ENCODE measurements at regions not wholly inside any gene's neighbourhood (a gene's known extent, or its start where the extent isn't known, plus 50 kb on each side); places are given as distances from the start of the nearest gene placed in this dataset.

DNA sequence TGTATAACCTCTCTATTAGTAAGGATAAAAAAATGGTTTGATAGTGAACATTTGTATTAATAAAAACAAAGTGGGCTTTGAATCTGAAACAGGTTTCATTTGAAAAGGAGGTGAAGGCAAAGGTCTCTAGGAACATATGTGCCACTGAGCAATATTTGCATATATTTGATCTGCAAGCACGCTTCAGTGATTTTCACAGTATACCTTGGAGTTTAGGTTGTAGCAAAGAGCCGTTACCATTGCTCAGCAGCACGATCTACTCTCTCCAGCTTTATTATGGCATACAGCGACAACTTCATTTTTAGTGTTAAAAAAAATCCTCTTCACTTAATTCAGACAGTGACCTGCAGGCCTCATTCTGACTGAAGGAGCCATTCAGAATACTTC is 75.8 kb upstream of the ZEB2 start:
- no peak for DNase-seq

DNA sequence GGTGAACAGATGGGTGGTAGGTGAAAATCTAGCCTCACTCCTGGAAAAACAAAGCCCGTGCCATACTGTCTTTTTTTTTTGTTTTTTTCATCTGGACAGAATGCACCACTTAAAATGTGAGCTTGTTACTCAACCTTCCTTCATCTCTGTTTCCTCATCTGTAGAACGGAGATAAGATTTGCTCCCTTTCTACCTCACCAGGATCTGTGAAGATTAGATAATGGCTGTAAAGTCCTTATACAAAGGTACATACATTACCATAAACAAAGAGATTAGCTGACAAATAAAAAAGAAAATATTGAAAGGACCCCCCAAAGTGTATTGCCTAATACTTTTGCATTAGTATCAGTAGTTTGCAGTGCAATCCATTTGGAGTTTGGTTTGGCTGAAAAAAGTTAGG is 75.4 kb upstream of the ZEB2 start:
- no peak for DNase-seq

DNA sequence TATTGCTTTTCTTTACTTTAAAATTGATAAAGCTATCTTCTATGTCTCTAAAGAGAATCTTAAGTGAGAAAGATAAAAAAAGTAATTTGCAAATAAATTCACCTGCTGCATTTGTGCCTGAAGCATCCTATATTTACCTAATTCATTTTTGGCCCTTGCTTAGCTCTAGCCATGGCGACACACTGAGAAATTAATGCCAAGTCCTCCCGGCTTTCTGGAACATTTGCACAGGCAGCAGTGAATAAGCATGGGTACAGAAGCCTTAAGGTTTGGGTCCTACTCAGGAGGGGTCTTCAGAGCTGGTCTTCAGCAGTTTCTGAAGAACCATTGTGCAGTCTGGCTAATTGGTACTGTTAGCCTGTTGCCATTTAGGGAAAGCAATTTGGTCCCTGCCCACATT is 73.9 kb upstream of the ZEB2 start:
- DNase-seq: no peak

DNA sequence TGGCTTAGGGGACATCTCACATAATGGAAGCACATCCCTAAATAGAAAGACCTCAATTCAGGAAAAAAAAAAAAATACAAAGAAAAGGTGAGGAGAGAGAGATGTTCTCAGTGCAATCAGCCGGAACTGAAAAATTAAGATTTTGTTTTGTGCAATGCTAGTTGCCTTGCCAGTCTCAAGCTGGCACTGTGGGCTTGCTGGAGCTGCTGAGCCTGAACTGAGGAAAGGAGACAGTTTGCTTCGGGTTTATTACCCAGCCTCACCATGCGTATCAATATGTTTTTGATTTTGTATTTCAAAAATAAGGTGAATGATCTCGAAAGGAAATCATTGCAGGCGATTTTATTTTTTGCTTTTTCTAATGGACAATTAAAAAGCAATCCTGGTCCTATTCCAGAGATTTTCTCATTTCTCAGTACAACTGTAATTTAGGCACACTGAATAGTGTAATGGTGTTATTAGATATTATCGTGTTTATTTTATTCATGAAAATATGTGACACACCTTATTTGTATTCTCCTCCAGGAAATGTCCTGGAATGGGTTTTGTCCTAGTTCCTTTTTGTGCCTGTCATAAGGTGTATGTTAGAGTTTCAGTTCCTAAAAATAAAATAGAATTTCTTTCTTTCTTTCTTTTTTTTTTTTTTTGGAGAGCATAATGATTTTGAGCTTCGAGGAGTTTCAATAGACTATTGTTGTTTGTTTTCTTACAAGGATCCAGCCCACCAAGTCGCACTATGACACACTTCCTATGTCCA is 72.8 kb upstream of the ZEB2 start:
- DNase-seq: no peak

DNA sequence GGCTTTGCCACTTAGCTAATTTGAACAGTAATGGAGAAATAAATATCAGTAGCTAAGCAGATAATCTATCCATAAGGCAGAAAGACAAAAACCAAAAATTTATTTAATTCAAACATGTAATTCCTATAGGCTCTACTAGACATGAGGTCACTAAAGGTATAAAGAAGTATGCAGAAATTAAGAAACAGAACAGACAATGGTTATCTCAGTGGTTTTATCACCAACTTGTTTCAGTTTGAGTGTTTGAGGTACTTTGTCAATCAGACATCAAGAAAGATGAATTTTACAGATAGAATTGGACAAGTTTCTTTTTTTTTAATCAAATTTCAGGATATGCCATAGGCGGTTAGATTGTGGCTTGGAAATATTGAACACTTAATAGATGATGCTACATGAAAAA is 67.4 kb upstream of the ZEB2 start:
- DNase-seq: no peak

DNA sequence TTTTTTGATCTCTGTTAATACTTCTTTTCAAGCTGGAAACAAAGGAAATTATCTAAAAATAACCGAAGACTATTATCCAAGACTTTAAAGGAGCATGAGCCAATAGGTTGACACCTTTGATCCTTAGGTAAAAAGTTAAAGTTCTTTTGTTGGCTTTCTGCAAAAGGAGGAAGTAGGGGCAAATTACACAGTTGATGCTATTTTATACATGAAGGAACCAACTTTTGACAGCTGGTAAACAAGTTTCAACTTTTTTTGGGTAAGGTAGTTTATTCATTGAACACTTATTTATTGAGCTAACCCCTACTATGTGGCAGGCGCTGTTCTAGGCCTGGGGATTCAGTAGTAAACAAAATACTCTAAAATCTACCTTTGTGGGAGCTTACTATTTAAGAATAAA is 66.6 kb upstream of the ZEB2 start:
- no peak for DNase-seq

DNA sequence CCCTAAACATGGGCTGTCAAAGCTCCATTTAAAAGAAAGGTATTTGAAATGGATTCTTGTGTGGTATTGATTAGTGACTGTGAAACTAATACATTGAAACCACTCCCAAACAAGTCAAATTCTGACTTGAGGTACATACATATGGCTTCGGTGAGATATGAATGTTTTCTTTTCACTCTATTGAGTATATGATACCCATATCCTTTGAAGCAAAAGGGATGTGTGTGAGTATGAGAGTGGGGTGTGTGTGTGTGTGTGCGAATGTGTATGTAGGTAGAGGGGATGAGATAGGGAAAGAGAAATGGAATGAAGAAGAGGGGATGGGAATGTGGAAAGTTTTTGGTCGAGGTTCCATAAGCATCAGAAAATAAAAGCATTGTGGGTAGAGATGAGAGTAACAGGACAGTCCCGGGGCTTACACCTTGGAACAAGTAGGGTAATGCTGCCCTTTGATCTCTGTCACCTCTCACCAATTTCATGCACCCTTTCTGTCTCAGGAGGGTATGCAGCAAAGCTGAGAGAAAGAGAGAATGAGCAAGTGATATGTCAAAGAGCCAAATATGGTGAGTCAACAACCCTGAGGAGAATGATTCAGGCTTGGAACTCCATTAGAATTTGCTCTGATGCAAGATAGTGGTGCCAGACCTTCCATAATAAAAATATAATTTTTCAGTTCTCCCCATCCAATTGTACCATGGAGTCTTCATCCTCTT is 64.0 kb upstream of the ZEB2 start:
- no peak for DNase-seq

DNA sequence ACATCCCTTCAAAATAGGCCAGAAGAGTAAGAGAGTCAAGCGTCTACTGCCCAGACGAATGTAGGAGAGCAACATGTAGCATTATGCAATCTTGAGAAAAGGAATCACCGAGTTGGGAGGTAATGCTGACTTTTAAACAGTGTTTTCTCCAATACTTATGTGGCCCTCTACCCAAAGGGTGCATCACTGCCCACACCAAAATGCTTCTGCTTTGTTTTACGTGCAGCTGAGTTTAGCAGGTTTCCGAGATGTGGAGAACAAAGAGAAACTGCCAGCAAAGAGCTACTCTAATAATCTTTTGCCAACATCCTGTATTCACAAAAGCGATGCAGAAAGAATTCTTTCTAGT is 63.4 kb upstream of the ZEB2 start:
- DNase-seq: no peak

DNA sequence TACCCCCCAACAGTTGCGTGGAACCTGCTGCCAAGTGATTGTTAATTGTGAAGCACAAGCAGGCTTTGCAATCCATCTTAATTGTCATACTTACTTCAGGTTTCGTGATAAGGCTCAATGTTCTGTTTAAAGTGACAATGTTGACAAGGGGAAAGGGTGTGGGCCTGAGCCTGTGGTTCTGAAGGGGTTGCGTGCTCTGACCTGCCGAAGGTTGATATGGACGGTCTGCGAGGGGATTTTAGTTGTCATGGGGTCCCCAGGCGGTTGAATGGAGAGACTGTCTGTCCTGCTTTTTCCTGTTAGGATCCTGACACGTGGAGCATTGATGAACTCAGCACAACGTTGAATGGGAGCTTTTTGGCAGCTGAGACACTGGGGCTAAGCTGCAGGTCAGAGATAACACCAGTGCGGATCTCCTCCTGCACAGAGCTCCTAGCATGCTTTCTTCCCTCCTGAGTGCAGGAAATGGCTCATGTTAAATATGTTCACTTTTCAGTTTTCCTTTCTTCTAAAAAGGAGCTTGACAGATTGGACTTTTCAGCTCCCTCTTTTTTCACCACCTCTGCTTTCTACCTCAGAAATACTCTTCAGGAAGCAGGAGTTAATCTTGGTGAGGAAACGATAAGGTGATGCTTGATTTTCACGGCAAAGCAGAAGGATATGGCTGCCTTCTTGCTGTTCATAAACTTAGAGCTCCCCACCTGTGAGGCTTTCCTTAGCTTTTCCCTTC is 62.9 kb upstream of the ZEB2 start:
- no peak for DNase-seq

DNA sequence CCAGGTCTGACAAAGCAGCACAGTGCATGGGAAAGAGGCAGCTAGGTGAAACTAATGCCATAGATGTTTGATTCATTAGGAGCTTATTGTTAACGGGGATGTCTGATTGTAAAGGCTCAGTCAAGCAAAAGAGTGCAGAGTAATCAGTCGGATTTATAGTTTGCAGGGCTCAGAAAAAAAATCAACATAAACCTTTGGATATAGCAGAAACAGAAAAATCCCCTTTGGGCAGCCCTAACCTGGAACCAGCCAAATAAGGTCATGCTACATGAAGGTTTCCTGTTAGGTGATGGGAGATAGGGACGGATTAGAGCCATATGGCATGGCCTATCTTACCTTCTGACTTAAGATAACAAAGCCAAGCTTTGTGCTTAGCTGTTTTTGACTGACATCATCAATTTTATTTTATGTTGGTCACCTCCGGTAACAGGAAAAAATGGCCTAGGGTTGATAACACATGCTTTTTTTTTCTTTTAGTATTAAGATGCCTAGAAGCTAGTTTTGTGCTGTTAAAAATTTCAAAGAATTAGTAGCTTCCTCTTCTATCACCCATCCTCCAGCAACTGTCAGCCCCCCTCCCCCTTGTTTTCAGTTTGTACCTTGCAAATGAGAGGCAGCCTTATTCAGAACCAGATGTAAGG is 60.7 kb upstream of the ZEB2 start:
- no peak for DNase-seq

DNA sequence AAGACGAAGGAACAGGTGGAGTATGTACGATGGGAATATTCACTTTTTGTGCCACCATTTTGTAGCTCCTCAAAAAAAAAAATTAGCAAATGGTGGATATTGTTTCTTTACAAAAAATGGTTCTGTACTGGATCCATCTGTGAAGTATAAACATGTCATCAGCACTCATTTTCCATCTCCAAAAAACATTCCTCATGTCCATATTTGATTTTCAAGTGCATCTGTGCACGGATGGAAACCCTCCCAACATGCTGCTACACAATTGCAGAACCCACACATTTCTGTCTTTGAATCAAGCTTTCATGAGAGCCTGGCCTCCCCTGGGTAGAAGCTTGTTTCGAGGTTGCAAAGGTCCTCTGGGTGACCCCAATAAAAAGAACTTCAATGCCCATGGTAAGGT is 59.6 kb upstream of the ZEB2 start:
- DNase-seq: no peak

DNA sequence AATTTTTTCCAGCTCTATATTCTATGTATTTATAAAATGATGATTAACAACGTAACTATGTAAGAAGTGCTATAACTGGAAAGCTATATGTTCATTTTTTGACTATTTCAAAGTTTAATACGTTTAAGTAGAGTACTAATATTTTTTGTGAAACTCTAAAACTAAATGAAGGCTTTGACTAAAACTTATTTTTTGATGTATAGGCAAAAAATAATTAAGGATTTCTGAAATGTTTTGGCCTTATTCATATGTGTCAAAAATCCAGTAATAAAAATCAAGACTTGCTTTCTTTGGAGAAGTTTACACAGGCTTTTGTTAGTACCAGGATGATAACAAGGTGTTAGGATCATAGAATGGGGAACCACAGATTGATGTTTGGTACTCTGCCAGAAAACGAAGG is 58.2 kb upstream of the ZEB2 start:
- DNase-seq: no peak

DNA sequence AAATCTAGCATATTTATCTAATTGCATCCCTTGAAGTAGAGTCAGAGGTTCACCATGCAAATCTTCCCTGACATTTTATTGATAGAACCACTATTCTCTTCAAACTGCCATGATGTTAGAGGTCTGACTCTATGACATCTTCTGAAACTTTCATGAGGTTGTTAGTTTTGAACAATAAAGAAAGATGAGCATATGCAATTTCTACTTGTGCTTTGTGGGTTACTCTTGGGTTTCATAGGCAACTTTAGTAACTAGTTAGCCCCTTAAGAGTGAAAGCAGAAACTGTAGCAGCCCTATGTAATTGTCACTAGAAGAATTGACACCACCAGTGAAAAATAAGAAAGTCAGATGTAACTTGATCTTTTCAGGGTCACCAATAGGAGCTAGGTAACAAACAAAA is 53.1 kb upstream of the ZEB2 start:
- no peak for DNase-seq

DNA sequence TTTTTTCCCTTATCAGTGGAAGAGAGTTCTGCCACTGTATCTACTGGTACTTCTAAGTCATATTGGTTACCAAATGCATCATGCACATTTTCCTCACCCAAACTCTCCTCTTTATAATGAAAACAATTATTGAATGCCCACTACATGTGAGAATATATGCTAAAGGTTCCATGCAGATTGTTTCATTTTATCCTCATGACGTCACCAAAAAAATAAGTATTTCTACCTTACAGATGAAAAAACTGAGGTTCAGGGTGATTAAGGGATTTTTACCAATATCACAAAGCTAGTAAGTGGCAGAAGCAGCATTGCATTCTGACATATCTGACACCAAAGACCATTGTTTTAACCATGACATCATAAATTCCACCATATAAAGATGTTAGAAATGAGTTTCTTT is 51.9 kb upstream of the ZEB2 start:
- DNase-seq: no peak

DNA sequence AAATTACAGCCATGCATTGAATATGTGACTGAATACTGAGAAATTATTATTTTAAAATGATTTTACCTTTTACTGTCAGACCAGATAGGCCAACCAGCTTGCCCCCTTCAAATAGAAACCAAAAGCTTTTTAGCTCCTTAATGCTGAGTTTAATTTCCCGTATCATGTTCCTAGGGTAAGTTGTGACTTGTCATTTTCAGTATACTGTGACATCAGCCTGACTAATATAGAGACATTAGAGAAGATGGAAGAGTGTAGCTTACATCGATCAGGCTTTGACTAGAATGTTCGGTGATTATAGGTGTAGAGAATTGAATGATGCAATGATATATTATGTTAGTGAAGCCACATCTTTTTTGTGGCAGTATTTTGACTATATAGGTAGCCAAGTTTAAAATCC is 50.6 kb upstream of the ZEB2 start:
- no peak for DNase-seq

Measured in NCI-H146 (cell line).